ENCODE measurements at regions not wholly inside any gene's neighbourhood (a gene's known extent, or its start where the extent isn't known, plus 50 kb on each side); places are given as distances from the start of the nearest gene placed in this dataset.

GRCh38 chr7:68474661-68475216 is 1123.5 kb upstream of the AUTS2 start:
- DNase-seq (ENCODE audit: insufficient read length, low spot score, missing footprints): no peak
- Histone ChIP-seq H3K27me3 (ENCODE audit: insufficient read depth, low read length) (no peaks in the 10 kb centered on the region), H3K36me3 (ENCODE audit: insufficient read depth, low read length) (no peaks in the 10 kb centered on the region), H3K79me2 (ENCODE audit: insufficient read depth, low read length) (no peaks in the 10 kb centered on the region), H3K9me3 (ENCODE audit: low read depth, low read length) (no peaks in the 10 kb centered on the region), H3K4me3 (ENCODE audit: insufficient read depth, low read length) (no peak overlapping the region), H2AFZ (ENCODE audit: low read length) (no peak overlapping the region), H4K20me1 (ENCODE audit: insufficient read depth, low read length) (no peaks in the 10 kb centered on the region), H3K4me2 (ENCODE audit: insufficient read depth, low read length) (no peak overlapping the region), H3K4me1 (ENCODE audit: insufficient read depth, low read length) (no peaks in the 10 kb centered on the region), H3K27ac (ENCODE audit: low read depth, low read length) (no peak overlapping the region)
- no peak for TF ChIP-seq CTCF (IDR thresholded peaks at IDR 0.05; ENCODE audit: extremely low read depth, low read depth, low read length)

GRCh38 chr7:68476966-68477365 is 1121.3 kb upstream of the AUTS2 start:
- no peaks in the 10 kb centered on the region for H4K20me1 ChIP-seq (ENCODE audit: insufficient read depth, low read length)
- H3K4me1 ChIP-seq (ENCODE audit: insufficient read depth, low read length): no peaks in the 10 kb centered on the region
- TF ChIP-seq CTCF (IDR thresholded peaks at IDR 0.05; ENCODE audit: extremely low read depth, low read depth, low read length): no peak
- H3K27ac ChIP-seq (ENCODE audit: low read depth, low read length): no peak overlapping the region
- no peaks in the 10 kb centered on the region for H3K27me3 ChIP-seq (ENCODE audit: insufficient read depth, low read length)
- no peaks in the 10 kb centered on the region for H3K36me3 ChIP-seq (ENCODE audit: insufficient read depth, low read length)
- H3K9me3 ChIP-seq (ENCODE audit: low read depth, low read length): no peaks in the 10 kb centered on the region
- no peak overlapping the region for H3K4me3 ChIP-seq (ENCODE audit: insufficient read depth, low read length)
- no peaks in the 10 kb centered on the region for H3K79me2 ChIP-seq (ENCODE audit: insufficient read depth, low read length)
- no peak overlapping the region for H2AFZ ChIP-seq (ENCODE audit: low read length)
- H3K4me2 ChIP-seq (ENCODE audit: insufficient read depth, low read length): no peak overlapping the region
- no peak for DNase-seq (ENCODE audit: insufficient read length, low spot score, missing footprints)

GRCh38 chr7:68478326-68478725 is 1119.9 kb upstream of the AUTS2 start:
- H4K20me1 ChIP-seq (ENCODE audit: insufficient read depth, low read length): no peaks in the 10 kb centered on the region
- H3K4me1 ChIP-seq (ENCODE audit: insufficient read depth, low read length): no peaks in the 10 kb centered on the region
- no peak overlapping the region for H3K4me2 ChIP-seq (ENCODE audit: insufficient read depth, low read length)
- no peaks in the 10 kb centered on the region for H3K9me3 ChIP-seq (ENCODE audit: low read depth, low read length)
- H3K79me2 ChIP-seq (ENCODE audit: insufficient read depth, low read length): no peaks in the 10 kb centered on the region
- no peaks in the 10 kb centered on the region for H3K36me3 ChIP-seq (ENCODE audit: insufficient read depth, low read length)
- DNase-seq (ENCODE audit: insufficient read length, low spot score, missing footprints): no peak
- H2AFZ ChIP-seq (ENCODE audit: low read length): no peak overlapping the region
- no peak overlapping the region for H3K27ac ChIP-seq (ENCODE audit: low read depth, low read length)
- no peak overlapping the region for H3K4me3 ChIP-seq (ENCODE audit: insufficient read depth, low read length)
- no peak for TF ChIP-seq CTCF (IDR thresholded peaks at IDR 0.05; ENCODE audit: extremely low read depth, low read depth, low read length)
- H3K27me3 ChIP-seq (ENCODE audit: insufficient read depth, low read length): no peaks in the 10 kb centered on the region

- no peak overlapping the region for H2AFZ ChIP-seq (ENCODE audit: low read length)
- no peak overlapping the region for H3K27ac ChIP-seq (ENCODE audit: low read depth, low read length)
- no peak overlapping the region for H3K4me2 ChIP-seq (ENCODE audit: insufficient read depth, low read length)
- DNase-seq (ENCODE audit: insufficient read length, low spot score, missing footprints): no peak
- H3K79me2 ChIP-seq (ENCODE audit: insufficient read depth, low read length): no peaks in the 10 kb centered on the region
- no peaks in the 10 kb centered on the region for H3K27me3 ChIP-seq (ENCODE audit: insufficient read depth, low read length)
- no peaks in the 10 kb centered on the region for H4K20me1 ChIP-seq (ENCODE audit: insufficient read depth, low read length)
- no peaks in the 10 kb centered on the region for H3K9me3 ChIP-seq (ENCODE audit: low read depth, low read length)
- H3K4me3 ChIP-seq (ENCODE audit: insufficient read depth, low read length): no peak overlapping the region
- no peaks in the 10 kb centered on the region for H3K36me3 ChIP-seq (ENCODE audit: insufficient read depth, low read length)
- no peak for TF ChIP-seq CTCF (IDR thresholded peaks at IDR 0.05; ENCODE audit: extremely low read depth, low read depth, low read length)
- no peaks in the 10 kb centered on the region for H3K4me1 ChIP-seq (ENCODE audit: insufficient read depth, low read length)
Observed at GRCh38 chr7:68482800-68483199, 1115.5 kb upstream of the AUTS2 start.

Measured in osteoblast (primary cell).